ENCODE measurements at regions not wholly inside any gene's neighbourhood (a gene's known extent, or its start where the extent isn't known, plus 50 kb on each side); places are given as distances from the start of the nearest gene placed in this dataset.

GRCh38 chr1:194437135-194437534 is 1250.7 kb upstream of the B3GALT2 start:
- Mint-ChIP-seq H3K27me3 (ENCODE audit: insufficient read depth, low read depth) (peaks cover 3% of the 10 kb centered on the region), H3K27ac (no peak overlapping the region), H3K36me3 (no peaks in the 10 kb centered on the region), H3K9me3 (peaks cover 5% of the 10 kb centered on the region), H3K4me3 (no peak overlapping the region), H3K4me1 (no peaks in the 10 kb centered on the region)
- H3K36me3 ChIP-seq, result no peaks in the 10 kb centered on the region
- no peak overlapping the region for H3K4me2 ChIP-seq
- no peaks in the 10 kb centered on the region for H3K27me3 ChIP-seq
- H3K9me3 ChIP-seq (ENCODE audit: low read depth), result no peaks in the 10 kb centered on the region
- H3F3A ChIP-seq (ENCODE audit: low read depth), result no peaks in the 10 kb centered on the region
- H3K4me1 ChIP-seq, result no peaks in the 10 kb centered on the region
- H3K79me2 ChIP-seq (ENCODE audit: low read depth), result no peaks in the 10 kb centered on the region
- H2AFZ ChIP-seq (replicated peaks), result no peak overlapping the region
- DNase-seq (ENCODE audit: low spot score), result no peak
- no peak overlapping the region for H3K9ac ChIP-seq
- TF ChIP-seq EZH2phosphoT487 (IDR thresholded peaks at IDR 0.05) (no peak), EZH2 (IDR thresholded peaks at IDR 0.05) (no peak)
- TF ChIP-seq, protein P1, sequence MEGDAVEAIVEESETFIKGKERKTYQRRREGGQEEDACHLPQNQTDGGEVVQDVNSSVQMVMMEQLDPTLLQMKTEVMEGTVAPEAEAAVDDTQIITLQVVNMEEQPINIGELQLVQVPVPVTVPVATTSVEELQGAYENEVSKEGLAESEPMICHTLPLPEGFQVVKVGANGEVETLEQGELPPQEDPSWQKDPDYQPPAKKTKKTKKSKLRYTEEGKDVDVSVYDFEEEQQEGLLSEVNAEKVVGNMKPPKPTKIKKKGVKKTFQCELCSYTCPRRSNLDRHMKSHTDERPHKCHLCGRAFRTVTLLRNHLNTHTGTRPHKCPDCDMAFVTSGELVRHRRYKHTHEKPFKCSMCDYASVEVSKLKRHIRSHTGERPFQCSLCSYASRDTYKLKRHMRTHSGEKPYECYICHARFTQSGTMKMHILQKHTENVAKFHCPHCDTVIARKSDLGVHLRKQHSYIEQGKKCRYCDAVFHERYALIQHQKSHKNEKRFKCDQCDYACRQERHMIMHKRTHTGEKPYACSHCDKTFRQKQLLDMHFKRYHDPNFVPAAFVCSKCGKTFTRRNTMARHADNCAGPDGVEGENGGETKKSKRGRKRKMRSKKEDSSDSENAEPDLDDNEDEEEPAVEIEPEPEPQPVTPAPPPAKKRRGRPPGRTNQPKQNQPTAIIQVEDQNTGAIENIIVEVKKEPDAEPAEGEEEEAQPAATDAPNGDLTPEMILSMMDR (IDR thresholded peaks at IDR 0.05), result no peak
- H3K4me3 ChIP-seq, result no peak overlapping the region
- H3K27ac ChIP-seq, result no peak overlapping the region
- no peaks in the 10 kb centered on the region for H4K20me1 ChIP-seq (ENCODE audit: low read depth)

DNA sequence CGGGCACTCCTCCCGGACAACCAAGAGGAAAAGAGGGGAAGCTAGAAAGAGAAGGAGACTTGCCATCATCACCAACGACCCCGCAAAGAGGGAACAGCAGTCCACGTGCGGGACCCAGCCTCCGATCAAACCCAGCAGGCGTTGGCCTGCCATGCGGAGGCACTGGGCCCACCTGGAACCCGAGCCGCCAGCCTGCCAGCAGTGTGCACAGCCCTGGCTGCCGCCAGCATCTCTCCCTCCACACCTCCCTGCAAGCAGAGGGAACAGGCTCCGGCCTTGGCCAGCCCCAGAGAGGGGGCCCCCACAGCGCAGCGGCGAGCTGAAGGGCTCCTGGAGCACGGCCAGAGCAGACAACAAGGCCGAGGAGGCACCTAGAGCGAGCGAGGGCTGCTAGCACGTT is 1244.7 kb upstream of the B3GALT2 start:
- DNase-seq (ENCODE audit: low spot score), result no peak
- H2AFZ ChIP-seq (replicated peaks), result no peak overlapping the region
- no peaks in the 10 kb centered on the region for H4K20me1 ChIP-seq (ENCODE audit: low read depth)
- Mint-ChIP-seq H3K4me3 (no peak overlapping the region), H3K4me1 (no peaks in the 10 kb centered on the region), H3K9me3 (no peaks in the 10 kb centered on the region), H3K27ac (no peak overlapping the region), H3K36me3 (no peaks in the 10 kb centered on the region), H3K27me3 (ENCODE audit: insufficient read depth, low read depth) (no peaks in the 10 kb centered on the region)
- no peaks in the 10 kb centered on the region for H3K27me3 ChIP-seq
- H3K4me1 ChIP-seq, result no peaks in the 10 kb centered on the region
- no peak overlapping the region for H3K27ac ChIP-seq
- H3F3A ChIP-seq (ENCODE audit: low read depth), result no peaks in the 10 kb centered on the region
- no peak overlapping the region for H3K4me3 ChIP-seq
- no peak for TF ChIP-seq EZH2 (IDR thresholded peaks at IDR 0.05)
- TF ChIP-seq, protein P1 (IDR thresholded peaks at IDR 0.05), result no peak
- no peaks in the 10 kb centered on the region for H3K9me3 ChIP-seq (ENCODE audit: low read depth)
- no peak overlapping the region for H3K9ac ChIP-seq
- no peaks in the 10 kb centered on the region for H3K36me3 ChIP-seq
- H3K4me2 ChIP-seq, result no peak overlapping the region
- no peaks in the 10 kb centered on the region for H3K79me2 ChIP-seq (ENCODE audit: low read depth)

GRCh38 chr1:194420706-194421105 is 1234.3 kb upstream of the B3GALT2 start:
- Mint-ChIP-seq H3K27ac (no peak overlapping the region), H3K36me3 (no peaks in the 10 kb centered on the region), H3K4me3 (no peak overlapping the region), H3K9me3 (peaks cover 14% of the 10 kb centered on the region), H3K4me1 (no peaks in the 10 kb centered on the region), H3K27me3 (ENCODE audit: insufficient read depth, low read depth) (no peaks in the 10 kb centered on the region)
- Histone ChIP-seq H3K9ac (no peak overlapping the region), H3K36me3 (no peaks in the 10 kb centered on the region), H3K27me3 (no peaks in the 10 kb centered on the region), H3K9me3 (ENCODE audit: low read depth) (no peaks in the 10 kb centered on the region), H3K4me2 (no peak overlapping the region), H2AFZ (replicated peaks) (no peak overlapping the region), H4K20me1 (ENCODE audit: low read depth) (no peaks in the 10 kb centered on the region), H3K27ac (no peak overlapping the region), H3K79me2 (ENCODE audit: low read depth) (no peaks in the 10 kb centered on the region), H3K4me1 (no peaks in the 10 kb centered on the region), H3F3A (ENCODE audit: low read depth) (no peaks in the 10 kb centered on the region), H3K4me3 (no peak overlapping the region)
- DNase-seq (ENCODE audit: low spot score), result no peak
- TF ChIP-seq EZH2phosphoT487 (IDR thresholded peaks at IDR 0.05), result no peak
- TF ChIP-seq, protein P1 (IDR thresholded peaks at IDR 0.05), result no peak
- no peak for TF ChIP-seq EZH2 (IDR thresholded peaks at IDR 0.05)

GRCh38 chr1:194419721-194420120 is 1233.3 kb upstream of the B3GALT2 start:
- TF ChIP-seq EZH2phosphoT487 (IDR thresholded peaks at IDR 0.05) (no peak), EZH2 (IDR thresholded peaks at IDR 0.05) (no peak)
- TF ChIP-seq, protein P1 (IDR thresholded peaks at IDR 0.05), result no peak
- Histone ChIP-seq H3K36me3 (no peaks in the 10 kb centered on the region), H3K4me2 (no peak overlapping the region), H3K4me1 (no peaks in the 10 kb centered on the region), H4K20me1 (ENCODE audit: low read depth) (no peaks in the 10 kb centered on the region), H3F3A (ENCODE audit: low read depth) (no peaks in the 10 kb centered on the region), H3K79me2 (ENCODE audit: low read depth) (no peaks in the 10 kb centered on the region), H3K9me3 (ENCODE audit: low read depth) (no peaks in the 10 kb centered on the region), H3K4me3 (no peak overlapping the region), H3K27ac (no peak overlapping the region), H3K27me3 (no peaks in the 10 kb centered on the region), H2AFZ (replicated peaks) (no peak overlapping the region), H3K9ac (no peak overlapping the region)
- H3K27ac Mint-ChIP-seq, result no peak overlapping the region
- H3K27me3 Mint-ChIP-seq (ENCODE audit: insufficient read depth, low read depth), result no peaks in the 10 kb centered on the region
- no peak for DNase-seq (ENCODE audit: low spot score)
- no peaks in the 10 kb centered on the region for H3K4me1 Mint-ChIP-seq
- no peaks in the 10 kb centered on the region for H3K36me3 Mint-ChIP-seq
- no peak overlapping the region for H3K4me3 Mint-ChIP-seq
- H3K9me3 Mint-ChIP-seq, result peaks cover 15% of the 10 kb centered on the region

Measured in neural progenitor cell (in vitro differentiated cells).